Fibroblast of skin of right biceps (primary cell): ENCODE measurements at regions not wholly inside any gene's neighbourhood (a gene's known extent, or its start where the extent isn't known, plus 50 kb on each side); places are given as distances from the start of the nearest gene placed in this dataset.
"Not testable (repeated sequence)": the region's sequence is repeated elsewhere in the genome, so short reads cannot be mapped to it uniquely, and the experiment has no call there.

ENCODE experiments used
- DNase-seq: peaks from one replicate; pipeline ENCODE4 v3.0.0-alpha.2; 2013

GRCh38 chr13:54742984-54743383, 1714.4 kb downstream of the OLFM4 start:
- DNase-seq, result no peak

DNA sequence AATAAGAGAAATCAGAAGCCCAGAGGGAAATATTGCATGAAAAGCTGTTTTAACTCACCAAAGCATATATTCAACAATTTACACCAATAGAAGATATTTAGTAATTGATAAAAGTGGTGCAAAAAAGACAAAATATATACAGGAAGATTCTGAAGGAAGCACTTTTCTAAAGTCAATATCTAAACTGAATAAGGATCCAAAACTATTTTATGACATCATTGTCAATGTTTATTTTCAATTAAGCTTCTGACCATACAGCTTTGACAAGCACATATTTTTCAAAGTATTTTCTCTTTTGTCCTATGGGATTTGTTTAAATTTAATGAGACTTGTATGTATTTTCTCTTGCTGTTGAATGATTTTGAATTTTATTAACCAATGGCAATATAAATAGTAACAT, 1716.1 kb downstream of the OLFM4 start:
- no peak for DNase-seq

- no peak for DNase-seq
These were observed 1721.9 kb downstream of the OLFM4 start for GRCh38 chr13:54750521-54750920.

DNA sequence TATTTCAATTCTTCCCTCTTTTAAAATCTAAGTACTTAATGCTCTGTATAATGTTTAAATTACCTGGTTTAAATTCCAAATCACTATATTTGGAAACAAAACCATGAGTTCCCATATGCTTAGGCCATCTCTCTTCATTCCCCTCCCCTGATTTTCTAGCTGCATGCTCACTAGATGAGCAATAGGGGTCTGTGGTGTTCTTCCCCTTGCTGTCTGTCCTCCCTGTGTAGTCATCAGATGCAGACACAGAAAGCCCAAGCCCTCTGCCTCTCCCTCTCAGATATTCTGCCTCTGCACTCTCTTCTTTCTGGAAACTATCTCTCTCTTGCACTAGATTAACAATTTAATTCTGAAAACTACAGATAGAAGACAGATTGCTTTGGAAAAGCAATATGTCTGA, 1730.2 kb downstream of the OLFM4 start:
- no peak for DNase-seq

DNA sequence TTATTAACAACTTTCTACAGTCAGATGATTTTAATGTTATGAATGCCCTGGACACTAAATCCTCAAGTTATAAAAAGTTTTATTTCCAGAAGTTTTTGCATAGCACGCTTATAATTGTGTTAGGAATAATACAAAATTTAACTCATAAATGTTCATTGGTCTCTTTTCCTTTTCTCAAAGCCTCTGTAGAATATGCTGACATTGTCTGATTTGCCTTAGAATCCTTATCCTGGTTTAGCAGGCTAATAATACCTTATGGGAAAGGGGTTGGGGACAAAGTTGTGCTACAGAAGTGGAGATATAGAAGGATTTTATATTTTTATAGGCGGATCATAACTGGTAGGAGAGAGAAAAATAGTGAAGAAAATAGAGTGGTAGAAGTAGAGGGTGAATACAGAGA, 1739.6 kb downstream of the OLFM4 start:
- DNase-seq, result no peak

GRCh38 chr13:54775501-54776191, 1747.0 kb downstream of the OLFM4 start:
- no peak for DNase-seq

GRCh38 chr13:54787754-54788153, 1759.1 kb downstream of the OLFM4 start:
- no peak for DNase-seq

- DNase-seq, result no peak
These were observed 1771.1 kb downstream of the OLFM4 start for GRCh38 chr13:54799621-54800226.

DNA sequence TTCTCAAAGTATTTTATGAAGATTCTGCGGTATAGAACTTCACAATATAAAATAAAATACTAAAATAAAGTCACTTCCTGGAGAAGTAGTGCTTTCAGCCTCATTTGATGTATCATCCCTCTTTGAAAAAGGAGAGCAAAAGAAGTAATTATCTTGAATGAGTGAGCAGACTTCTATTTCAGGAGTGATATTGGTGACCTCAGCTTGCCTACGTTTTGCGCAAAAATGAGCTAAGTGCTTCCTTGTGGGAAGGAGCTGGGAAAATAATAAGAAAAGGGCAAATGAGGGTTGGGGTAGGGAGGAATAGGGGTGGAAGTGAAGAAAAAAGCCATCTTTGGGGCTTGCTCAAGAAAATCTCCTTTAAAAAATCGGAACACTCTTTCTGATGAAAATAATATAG, 1773.6 kb downstream of the OLFM4 start:
- DNase-seq, result no peak

- DNase-seq, result no peak
These were observed 1777.1 kb downstream of the OLFM4 start for GRCh38 chr13:54805743-54806142.

DNA sequence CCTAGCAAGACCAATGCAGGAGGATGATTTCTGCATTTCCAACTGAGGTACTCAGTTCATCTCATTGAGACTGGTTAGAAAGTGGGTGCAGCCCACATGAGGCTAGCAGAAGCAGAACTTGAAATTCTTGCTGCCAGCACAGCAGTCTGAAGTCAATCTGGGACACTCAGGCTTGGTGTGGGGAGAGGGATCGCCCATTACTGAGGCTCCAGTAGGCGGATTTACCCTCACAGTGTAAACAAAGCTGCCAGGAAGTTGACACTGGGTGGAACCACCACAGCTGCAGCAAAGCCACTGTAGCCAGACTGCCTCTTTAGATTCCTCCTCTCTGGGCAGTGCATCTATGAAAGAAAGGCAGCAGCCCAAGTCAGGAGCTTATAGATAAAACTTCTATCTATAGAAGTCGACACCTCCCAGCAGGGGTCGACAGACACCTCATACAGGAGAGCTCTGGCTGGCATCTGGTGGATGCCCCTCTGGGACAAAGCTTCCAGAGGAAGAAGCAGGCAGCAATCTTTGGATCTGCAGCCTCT, 1793.4 kb downstream of the OLFM4 start:
- not testable (repeated sequence) for DNase-seq

- not testable (repeated sequence) for DNase-seq
These were observed 1800.9 kb downstream of the OLFM4 start for GRCh38 chr13:54829391-54830068.

DNA sequence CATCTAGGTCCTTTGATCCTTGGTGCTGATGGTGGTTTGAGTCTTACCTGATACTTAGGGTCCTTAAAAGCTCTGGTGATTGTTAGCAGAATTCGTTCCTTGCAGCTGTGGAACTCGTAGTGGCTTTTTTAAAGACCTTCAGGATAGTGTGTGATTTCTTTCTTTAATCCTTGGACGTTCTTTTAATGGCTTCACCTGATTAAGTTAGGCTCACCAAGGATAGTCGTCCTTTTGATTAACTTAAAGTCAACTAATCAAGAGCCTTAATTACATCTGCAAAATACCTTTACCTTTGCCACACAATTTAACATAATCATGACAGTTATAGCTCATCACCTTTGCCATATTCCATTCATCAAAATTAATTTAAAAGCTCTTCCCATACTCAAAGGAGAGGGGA, 1807.7 kb downstream of the OLFM4 start:
- DNase-seq, result no peak

DNA sequence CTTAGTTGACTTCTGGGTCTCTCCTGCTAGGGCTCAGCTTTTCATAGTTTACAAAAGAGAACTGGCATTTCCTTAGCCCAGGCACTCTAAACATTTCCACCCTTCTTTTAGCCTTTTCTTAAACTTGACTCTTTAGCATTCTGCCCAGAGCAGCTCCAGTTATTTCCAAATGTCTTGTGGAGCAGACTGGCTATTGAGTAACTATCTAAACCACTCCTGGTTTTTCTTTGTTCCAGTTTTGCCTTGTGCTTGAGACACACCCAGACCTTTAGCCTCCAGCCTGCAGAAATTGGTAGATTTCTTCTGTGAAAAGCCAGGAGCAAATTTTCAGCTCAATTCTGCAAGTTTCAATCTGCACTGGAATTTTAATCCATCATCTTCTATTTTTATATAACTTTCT, 1813.1 kb downstream of the OLFM4 start:
- no peak for DNase-seq

DNA sequence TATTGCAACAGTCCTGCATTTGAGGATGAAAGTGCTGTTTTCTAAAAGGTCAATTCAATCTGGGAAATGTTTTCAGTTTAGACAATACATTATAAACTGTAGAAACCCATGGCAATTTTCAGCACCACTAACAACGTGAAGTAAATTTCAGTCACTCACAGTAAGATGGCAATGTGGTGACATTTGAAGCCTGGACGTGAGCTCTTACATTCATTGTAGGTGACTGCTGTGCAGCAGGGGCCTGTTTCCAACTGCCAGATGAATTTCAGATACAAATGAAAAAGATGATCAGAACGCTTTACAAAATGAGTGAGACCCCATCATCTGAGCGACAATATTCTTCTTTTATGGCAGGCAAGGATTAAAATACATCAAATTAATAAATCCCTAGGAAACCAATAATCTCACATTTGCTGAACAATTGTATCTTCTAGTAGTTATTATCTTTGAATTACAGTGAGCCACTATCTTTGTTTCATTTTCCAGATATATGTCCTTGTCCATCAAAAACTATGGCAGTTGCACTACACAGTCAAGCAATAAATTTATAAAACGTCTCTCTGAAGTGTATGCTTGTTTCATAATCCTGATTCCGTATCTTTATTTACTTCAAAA, 1816.8 kb downstream of the OLFM4 start:
- DNase-seq, result no peak

GRCh38 chr13:54852831-54853230, 1824.2 kb downstream of the OLFM4 start:
- no peak for DNase-seq

DNA sequence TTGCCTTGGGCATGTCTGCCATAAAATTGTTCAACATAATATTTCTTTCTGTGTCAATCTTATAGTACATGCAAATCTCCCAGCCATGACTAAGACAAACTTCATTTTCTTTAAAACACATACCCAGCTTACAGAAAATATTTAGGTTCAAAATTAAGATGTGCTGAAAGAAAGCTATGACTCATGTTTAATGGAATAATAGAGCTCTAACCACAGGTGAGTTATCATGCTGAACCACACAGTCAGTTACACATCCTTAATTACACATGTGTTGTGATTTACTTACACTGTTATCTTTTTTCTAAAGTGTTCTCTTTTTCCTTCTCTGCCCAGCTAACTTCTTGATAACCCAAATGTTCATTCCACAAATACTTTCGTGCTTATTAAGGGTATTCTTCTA, 1831.2 kb downstream of the OLFM4 start:
- DNase-seq, result no peak

- no peak for DNase-seq
These were observed 1846.5 kb downstream of the OLFM4 start for GRCh38 chr13:54875111-54875510.

DNA sequence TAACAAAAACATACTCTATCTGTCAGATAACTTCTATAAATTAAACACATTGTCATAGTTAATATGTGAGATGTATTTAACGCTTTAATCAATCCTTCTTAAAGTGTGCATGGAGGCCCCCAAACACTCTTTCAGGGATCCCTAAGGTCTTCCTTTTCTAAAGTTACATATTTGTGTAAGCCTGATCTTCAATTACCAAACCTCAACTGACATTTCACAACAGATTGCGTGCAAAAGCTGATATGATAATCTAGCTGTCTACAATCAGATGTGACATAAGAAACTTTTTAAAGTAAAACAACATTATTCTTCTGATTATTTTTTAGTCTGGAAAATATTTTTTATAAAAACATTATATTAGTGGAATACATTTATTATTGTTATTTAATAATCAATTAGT, 1850.4 kb downstream of the OLFM4 start:
- DNase-seq, result no peak

DNA sequence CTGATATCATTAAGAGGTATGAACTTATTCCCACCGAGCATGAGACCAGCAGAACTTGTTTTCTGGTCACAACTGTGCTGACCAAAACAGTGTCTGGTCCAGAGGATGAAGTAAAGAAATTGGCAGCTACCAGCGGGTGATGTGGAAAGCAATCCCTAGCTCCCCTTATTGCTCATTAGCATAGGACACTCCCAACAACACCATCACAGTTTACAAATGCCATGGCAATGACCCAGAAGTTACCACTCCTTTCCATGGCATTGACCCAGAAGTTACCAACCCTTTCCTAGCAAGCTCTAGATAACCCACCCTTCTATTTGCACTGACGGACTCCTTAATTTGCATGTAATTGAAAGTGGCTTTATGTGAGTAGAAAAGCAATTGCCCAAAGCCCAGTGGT, 1856.1 kb downstream of the OLFM4 start:
- DNase-seq, result no peak

- no peak for DNase-seq
These were observed 1862.4 kb downstream of the OLFM4 start for GRCh38 chr13:54890976-54891375.

- no peak for DNase-seq
These were observed 1872.7 kb downstream of the OLFM4 start for GRCh38 chr13:54901316-54901715.

GRCh38 chr13:54912367-54912766, 1883.8 kb downstream of the OLFM4 start:
- DNase-seq, result no peak

DNA sequence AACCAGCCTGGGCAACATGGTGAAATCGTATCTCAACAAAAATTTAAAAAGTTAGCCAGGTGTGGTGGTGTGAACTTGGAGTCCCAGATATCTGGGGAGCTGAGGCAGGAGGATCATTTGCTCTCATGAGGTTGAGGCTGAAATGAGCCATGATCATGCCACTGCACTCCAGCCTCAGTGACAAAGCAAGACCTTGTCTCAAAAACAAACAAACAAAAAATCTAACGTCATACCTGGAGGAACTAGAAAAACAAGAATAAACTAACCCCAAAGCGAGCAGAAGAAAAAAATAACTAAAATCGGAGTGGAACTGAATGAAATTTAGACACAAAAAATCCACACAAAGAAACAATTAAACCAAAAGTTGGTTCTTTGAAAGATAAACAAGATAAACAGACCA, 1885.1 kb downstream of the OLFM4 start:
- DNase-seq, result no peak
